ENCODE measurements at regions not wholly inside any gene's neighbourhood (a gene's known extent, or its start where the extent isn't known, plus 50 kb on each side); places are given as distances from the start of the nearest gene placed in this dataset.

DNA sequence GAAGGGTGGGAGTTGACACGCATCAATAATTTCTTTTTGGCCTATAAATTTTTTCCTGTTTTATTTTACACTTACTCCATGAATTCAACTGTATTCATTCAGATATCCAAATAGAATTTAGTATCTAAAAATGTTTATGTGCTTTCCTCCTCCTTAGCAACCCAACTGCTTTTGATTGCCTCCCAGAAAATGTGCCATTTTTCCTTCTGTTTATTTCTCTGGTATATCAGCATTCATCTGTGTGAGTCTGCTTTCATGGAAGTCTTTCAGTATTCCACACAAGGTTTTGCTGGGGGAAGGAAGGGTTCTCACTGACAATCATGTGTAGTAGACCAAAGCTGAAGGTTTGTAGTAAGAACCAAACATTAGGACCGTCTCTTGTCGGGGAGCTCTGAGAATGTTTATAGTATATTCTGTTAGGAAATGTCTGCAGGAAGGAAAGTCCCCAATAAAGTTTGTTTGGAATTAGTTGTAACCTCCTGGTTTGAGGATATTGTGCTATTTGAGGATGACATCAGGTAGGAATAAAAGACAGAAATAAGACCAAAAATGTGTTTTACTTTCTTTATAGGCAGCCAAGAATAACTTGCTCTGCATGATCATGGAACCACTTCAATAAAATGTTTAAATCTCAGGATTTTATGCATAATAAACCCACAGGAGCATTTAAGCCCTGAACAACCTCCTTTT is 673.6 kb upstream of the INTU start:
- H3K27ac ChIP-seq (ENCODE audit: low read depth in 1 of 2, low read length in 1 of 2): no peak overlapping the region
- WGBS: 63% methylated on average over 3 of the region's 3 CpGs
- no peak for DNase-seq (ENCODE audit: low read depth in 6 of 9, low spot score in 9 of 9)
- H3K4me3 ChIP-seq (ENCODE audit: low read length in 2 of 2): no peak overlapping the region
- H3K4me1 ChIP-seq (ENCODE audit: control insufficient read depth in 2 of 2, insufficient read depth in 2 of 2, low read length in 2 of 2): no peaks in the 10 kb centered on the region
- H3K27me3 ChIP-seq (ENCODE audit: control insufficient read depth in 2 of 2, insufficient read depth in 1 of 2, low read length in 1 of 2): no peaks in the 10 kb centered on the region
- no peaks in the 10 kb centered on the region for H3K36me3 ChIP-seq (ENCODE audit: control insufficient read depth in 2 of 2, insufficient read depth in 2 of 2, low read length in 1 of 2)
- H3K9me3 ChIP-seq (ENCODE audit: control insufficient read depth in 2 of 2, insufficient read depth in 1 of 2, low read length in 1 of 2): peaks cover 1 to 17% of the 10 kb centered on the region in 2 donors

DNA sequence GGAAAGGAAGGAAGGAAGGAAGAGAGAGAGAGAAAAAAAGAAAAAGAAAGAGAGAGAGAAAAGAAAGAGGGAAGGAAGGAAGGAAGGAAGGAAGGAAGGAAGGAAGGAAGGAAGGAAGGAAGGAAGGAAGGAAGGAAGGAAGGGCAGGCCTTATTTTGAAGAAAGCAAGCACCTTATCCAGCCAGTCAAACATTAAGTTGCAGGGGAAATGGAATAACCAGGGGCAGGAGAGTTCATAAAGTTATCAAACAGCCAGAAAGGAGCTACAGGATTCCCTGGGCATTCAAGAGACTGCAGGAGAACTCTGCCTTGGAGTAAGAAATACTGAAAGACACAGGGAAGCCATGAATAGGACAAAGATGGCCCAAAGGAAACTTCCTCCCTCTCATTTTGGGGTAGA is 672.0 kb upstream of the INTU start:
- H3K36me3 ChIP-seq (ENCODE audit: control insufficient read depth in 2 of 2, insufficient read depth in 2 of 2, low read length in 1 of 2): no peaks in the 10 kb centered on the region
- no peak overlapping the region for H3K4me3 ChIP-seq (ENCODE audit: low read length in 2 of 2)
- H3K27me3 ChIP-seq (ENCODE audit: control insufficient read depth in 2 of 2, insufficient read depth in 1 of 2, low read length in 1 of 2): no peaks in the 10 kb centered on the region
- peaks cover 1 to 10% of the 10 kb centered on the region in 2 donors for H3K9me3 ChIP-seq (ENCODE audit: control insufficient read depth in 2 of 2, insufficient read depth in 1 of 2, low read length in 1 of 2)
- H3K4me1 ChIP-seq (ENCODE audit: control insufficient read depth in 2 of 2, insufficient read depth in 2 of 2, low read length in 2 of 2): no peaks in the 10 kb centered on the region
- no peak overlapping the region for H3K27ac ChIP-seq (ENCODE audit: low read depth in 1 of 2, low read length in 1 of 2)
- DNase-seq (ENCODE audit: low read depth in 6 of 9, low spot score in 9 of 9): no peak

DNA sequence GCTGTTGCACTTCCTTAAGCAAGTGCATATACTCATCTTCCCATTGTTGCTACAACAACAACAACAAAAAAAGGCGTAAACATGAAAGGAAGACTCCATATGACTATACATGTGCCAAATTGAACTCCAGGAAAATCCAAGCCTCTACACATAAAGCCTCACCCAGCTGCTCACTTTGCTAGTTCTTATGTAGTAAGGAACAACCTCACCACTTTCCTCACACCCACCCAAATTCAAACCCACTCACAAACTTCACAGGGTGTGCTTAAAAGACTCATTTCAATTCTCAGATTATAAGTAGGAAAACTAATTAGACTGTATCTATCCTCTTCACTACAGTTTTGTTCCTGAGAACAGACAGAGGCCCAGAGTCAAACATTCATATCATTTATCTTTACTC is 671.1 kb upstream of the INTU start:
- 92% methylated on average over 1 of the region's 1 CpG for WGBS

DNA sequence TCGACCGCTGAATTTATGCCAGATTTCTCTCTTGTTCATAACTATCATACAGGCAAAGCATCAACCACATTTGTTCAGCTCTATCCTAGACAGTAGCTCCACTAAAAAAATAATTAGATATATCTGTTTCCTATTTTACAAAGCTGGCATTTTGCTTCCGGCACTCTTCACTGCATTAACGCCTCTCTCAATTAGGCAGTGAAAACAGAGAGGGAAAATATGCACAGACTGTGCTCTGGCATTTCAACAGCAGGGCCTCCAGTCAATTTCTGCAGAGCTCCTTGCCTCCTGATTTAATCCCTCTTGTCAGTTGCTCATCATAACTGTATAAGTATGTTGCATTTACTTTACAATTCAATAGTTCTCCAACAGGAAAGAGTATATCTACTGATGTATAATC is 666.9 kb upstream of the INTU start:
- Histone ChIP-seq H3K36me3 (ENCODE audit: control insufficient read depth in 2 of 2, insufficient read depth in 2 of 2, low read length in 1 of 2) (no peaks in the 10 kb centered on the region), H3K4me1 (ENCODE audit: control insufficient read depth in 2 of 2, insufficient read depth in 2 of 2, low read length in 2 of 2) (no peaks in the 10 kb centered on the region), H3K4me3 (ENCODE audit: low read length in 2 of 2) (no peak overlapping the region), H3K9me3 (ENCODE audit: control insufficient read depth in 2 of 2, insufficient read depth in 1 of 2, low read length in 1 of 2) (no peaks in the 10 kb centered on the region), H3K27ac (ENCODE audit: low read depth in 1 of 2, low read length in 1 of 2) (no peak overlapping the region), H3K27me3 (ENCODE audit: control insufficient read depth in 2 of 2, insufficient read depth in 1 of 2, low read length in 1 of 2) (no peaks in the 10 kb centered on the region)
- no peak for DNase-seq (ENCODE audit: low read depth in 6 of 9, low spot score in 9 of 9)
- WGBS: 95% methylated on average over 4 of the region's 4 CpGs

More for the DNA sequence above, 671.1 kb upstream of the INTU start:
- no peak overlapping the region for H3K27ac ChIP-seq (ENCODE audit: low read depth in 1 of 2, low read length in 1 of 2)
- H3K4me1 ChIP-seq (ENCODE audit: control insufficient read depth in 2 of 2, insufficient read depth in 2 of 2, low read length in 2 of 2): no peaks in the 10 kb centered on the region
- no peak overlapping the region for H3K4me3 ChIP-seq (ENCODE audit: low read length in 2 of 2)
- no peaks in the 10 kb centered on the region for H3K36me3 ChIP-seq (ENCODE audit: control insufficient read depth in 2 of 2, insufficient read depth in 2 of 2, low read length in 1 of 2)
- peaks cover 0 to under 1% of the 10 kb centered on the region in 2 donors for H3K9me3 ChIP-seq (ENCODE audit: control insufficient read depth in 2 of 2, insufficient read depth in 1 of 2, low read length in 1 of 2)
- no peaks in the 10 kb centered on the region for H3K27me3 ChIP-seq (ENCODE audit: control insufficient read depth in 2 of 2, insufficient read depth in 1 of 2, low read length in 1 of 2)
- DNase-seq (ENCODE audit: low read depth in 6 of 9, low spot score in 9 of 9): no peak

DNA sequence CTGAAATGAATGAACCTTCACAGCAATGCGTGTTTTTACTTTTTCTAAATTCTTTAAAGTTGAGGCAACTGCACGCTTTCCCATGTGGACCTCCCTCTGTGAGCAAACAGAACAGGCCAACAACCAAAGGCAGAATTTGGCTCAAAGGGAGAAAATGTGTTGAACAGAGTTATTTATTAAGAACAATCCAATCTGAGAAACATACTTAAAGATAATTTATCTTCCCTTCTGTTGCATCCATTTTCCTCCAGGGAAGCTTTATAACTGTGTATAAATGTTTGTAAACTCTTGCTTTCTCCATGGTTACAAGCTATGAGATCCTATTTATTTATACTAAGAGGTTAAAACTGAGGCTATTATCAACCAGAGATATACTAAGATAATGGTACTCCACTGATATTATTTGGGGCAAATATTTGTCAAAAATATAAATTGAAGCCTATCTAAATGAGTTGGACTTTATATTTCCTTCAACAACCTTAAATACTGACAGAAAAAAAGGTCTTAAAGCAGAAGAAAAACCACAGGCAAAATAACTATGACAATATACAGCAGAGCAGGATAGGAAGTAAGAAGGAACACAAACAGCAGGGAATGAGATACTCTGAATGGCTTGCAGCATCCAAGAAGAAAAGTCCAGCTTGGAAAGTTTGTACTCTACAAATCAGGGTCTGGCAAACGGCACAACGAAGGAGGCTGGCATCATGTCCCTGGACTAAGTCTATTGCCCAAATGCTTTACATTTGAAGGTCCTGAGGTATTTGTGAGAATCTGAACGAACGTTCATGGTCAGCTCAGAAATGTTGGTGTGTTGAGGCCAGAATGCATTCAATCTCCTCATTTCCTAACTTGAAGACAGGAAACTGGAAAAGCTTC is 663.2 kb upstream of the INTU start:
- no peak for DNase-seq (ENCODE audit: low read depth in 6 of 9, low spot score in 9 of 9)
- WGBS: 90% methylated on average over 6 of the region's 6 CpGs
- Histone ChIP-seq H3K27ac (ENCODE audit: low read depth in 1 of 2, low read length in 1 of 2) (peak overlapping the region in 1 of 2 donors; percentile 3), H3K9me3 (ENCODE audit: control insufficient read depth in 2 of 2, insufficient read depth in 1 of 2, low read length in 1 of 2) (no peaks in the 10 kb centered on the region), H3K4me1 (ENCODE audit: control insufficient read depth in 2 of 2, insufficient read depth in 2 of 2, low read length in 2 of 2) (no peaks in the 10 kb centered on the region), H3K36me3 (ENCODE audit: control insufficient read depth in 2 of 2, insufficient read depth in 2 of 2, low read length in 1 of 2) (no peaks in the 10 kb centered on the region), H3K4me3 (ENCODE audit: low read length in 2 of 2) (no peak overlapping the region), H3K27me3 (ENCODE audit: control insufficient read depth in 2 of 2, insufficient read depth in 1 of 2, low read length in 1 of 2) (no peaks in the 10 kb centered on the region)

DNA sequence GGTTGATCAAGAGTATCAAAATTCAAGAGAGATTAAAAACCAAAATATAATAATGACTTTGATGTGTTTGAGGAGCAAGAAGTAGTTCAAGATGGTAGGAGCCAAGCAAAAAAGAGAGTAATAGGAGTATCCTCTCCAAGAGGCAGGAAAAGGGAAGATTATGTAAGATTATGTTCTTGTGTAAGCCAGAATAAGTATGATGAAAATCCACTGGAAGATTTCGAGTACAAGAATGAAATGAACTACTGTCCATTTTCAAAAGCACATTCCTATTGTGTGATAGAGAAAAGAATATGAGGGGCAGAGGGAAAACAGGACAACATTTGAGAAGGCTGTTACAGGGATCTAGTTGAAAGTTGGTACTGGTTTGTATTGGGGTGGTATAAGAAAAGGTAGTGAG is 659.6 kb upstream of the INTU start:
- Histone ChIP-seq H3K4me1 (ENCODE audit: control insufficient read depth in 2 of 2, insufficient read depth in 2 of 2, low read length in 2 of 2) (no peaks in the 10 kb centered on the region), H3K36me3 (ENCODE audit: control insufficient read depth in 2 of 2, insufficient read depth in 2 of 2, low read length in 1 of 2) (no peaks in the 10 kb centered on the region), H3K4me3 (ENCODE audit: low read length in 2 of 2) (no peak overlapping the region), H3K9me3 (ENCODE audit: control insufficient read depth in 2 of 2, insufficient read depth in 1 of 2, low read length in 1 of 2) (no peaks in the 10 kb centered on the region), H3K27ac (ENCODE audit: low read depth in 1 of 2, low read length in 1 of 2) (no peak overlapping the region), H3K27me3 (ENCODE audit: control insufficient read depth in 2 of 2, insufficient read depth in 1 of 2, low read length in 1 of 2) (no peaks in the 10 kb centered on the region)
- no peak for DNase-seq (ENCODE audit: low read depth in 6 of 9, low spot score in 9 of 9)
- 87% methylated on average over 1 of the region's 1 CpG for WGBS

DNA sequence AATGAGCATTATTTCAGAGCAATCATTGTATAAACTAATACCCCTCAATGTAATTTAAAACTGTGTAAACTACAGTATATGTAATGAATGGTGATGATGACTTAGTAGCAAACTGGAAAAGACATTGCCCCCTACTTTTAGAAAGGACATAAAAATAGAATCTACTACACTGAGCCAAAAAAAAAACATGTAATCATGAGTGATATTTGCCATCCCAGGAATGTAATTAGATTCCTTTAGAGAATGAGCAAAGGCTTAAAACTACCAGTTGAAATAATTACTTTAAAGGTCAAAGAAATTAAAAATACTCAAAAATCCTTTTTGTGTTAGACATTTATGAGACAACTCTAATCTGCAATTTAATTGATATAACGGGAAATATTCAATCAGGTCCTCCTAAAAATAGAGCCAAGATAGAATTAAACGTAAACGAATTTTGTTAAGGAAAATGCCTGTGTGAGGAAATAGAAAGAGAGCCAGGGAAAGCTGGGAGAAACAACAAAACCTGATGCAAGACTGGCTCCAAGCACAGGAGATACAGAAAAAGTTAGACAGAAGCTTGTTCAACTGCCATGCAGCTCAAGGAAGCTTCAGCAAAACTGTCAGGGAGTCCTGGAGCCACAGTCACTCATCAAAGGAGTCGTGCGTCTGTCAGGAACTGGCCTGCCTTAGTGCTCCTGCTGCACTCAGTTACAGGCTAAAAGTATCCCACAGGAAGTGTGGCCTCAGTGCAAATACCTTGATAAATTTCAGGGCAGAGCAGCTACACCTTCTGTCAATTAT is 655.7 kb upstream of the INTU start:
- WGBS: 73% methylated on average over 5 of the region's 5 CpGs
- no peaks in the 10 kb centered on the region for H3K27me3 ChIP-seq (ENCODE audit: control insufficient read depth in 2 of 2, insufficient read depth in 1 of 2, low read length in 1 of 2)
- no peaks in the 10 kb centered on the region for H3K4me1 ChIP-seq (ENCODE audit: control insufficient read depth in 2 of 2, insufficient read depth in 2 of 2, low read length in 2 of 2)
- no peaks in the 10 kb centered on the region for H3K36me3 ChIP-seq (ENCODE audit: control insufficient read depth in 2 of 2, insufficient read depth in 2 of 2, low read length in 1 of 2)
- no peak overlapping the region for H3K27ac ChIP-seq (ENCODE audit: low read depth in 1 of 2, low read length in 1 of 2)
- no peak for DNase-seq (ENCODE audit: low read depth in 6 of 9, low spot score in 9 of 9)
- H3K9me3 ChIP-seq (ENCODE audit: control insufficient read depth in 2 of 2, insufficient read depth in 1 of 2, low read length in 1 of 2): no peaks in the 10 kb centered on the region
- no peak overlapping the region for H3K4me3 ChIP-seq (ENCODE audit: low read length in 2 of 2)

DNA sequence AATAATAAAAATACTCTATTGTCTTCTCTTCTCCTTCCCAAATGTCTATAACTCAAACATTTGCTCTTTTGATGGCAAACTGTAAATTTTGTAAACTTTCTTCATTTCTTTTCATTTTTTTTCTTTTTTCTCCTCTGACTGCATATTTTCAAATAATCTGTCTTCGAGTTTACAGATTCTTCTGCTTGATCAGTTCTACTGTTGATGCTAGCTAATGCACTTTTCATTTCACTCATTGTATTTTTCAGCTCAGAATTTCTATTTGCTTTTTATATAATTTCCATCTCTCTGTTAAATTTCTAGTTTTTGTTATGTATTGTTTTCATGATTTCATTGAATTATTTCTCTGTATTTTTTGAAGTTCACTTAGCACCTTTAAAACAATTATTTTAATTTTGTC is 646.8 kb upstream of the INTU start:
- Histone ChIP-seq H3K36me3 (ENCODE audit: control insufficient read depth in 2 of 2, insufficient read depth in 2 of 2, low read length in 1 of 2) (no peaks in the 10 kb centered on the region), H3K4me3 (ENCODE audit: low read length in 2 of 2) (no peak overlapping the region), H3K27me3 (ENCODE audit: control insufficient read depth in 2 of 2, insufficient read depth in 1 of 2, low read length in 1 of 2) (no peaks in the 10 kb centered on the region), H3K9me3 (ENCODE audit: control insufficient read depth in 2 of 2, insufficient read depth in 1 of 2, low read length in 1 of 2) (peaks cover 0 to 6% of the 10 kb centered on the region in 2 donors), H3K4me1 (ENCODE audit: control insufficient read depth in 2 of 2, insufficient read depth in 2 of 2, low read length in 2 of 2) (no peaks in the 10 kb centered on the region), H3K27ac (ENCODE audit: low read depth in 1 of 2, low read length in 1 of 2) (no peak overlapping the region)
- 82% methylated on average over 1 of the region's 1 CpG for WGBS
- no peak for DNase-seq (ENCODE audit: low read depth in 6 of 9, low spot score in 9 of 9)

DNA sequence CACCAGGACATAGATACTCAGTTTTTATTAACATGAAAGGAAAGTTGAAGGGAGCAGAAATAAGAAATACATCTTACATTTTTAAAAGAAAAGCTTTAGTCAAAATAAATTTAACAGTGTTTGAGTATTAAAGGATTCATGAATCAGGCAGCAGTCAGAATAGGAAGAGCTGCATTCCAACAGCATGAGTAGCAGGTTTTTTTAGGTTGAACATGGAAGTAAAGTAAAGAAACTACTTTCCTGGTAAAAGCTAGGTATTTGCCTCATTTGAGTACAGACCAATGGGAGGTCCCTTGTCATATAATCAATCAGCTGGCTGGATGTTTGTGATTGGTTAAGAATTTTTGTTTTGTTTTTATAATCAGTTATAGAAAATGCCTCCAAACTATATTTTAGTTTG is 645.9 kb upstream of the INTU start:
- Histone ChIP-seq H3K4me1 (ENCODE audit: control insufficient read depth in 2 of 2, insufficient read depth in 2 of 2, low read length in 2 of 2) (no peaks in the 10 kb centered on the region), H3K27me3 (ENCODE audit: control insufficient read depth in 2 of 2, insufficient read depth in 1 of 2, low read length in 1 of 2) (no peaks in the 10 kb centered on the region)

More for the DNA sequence above, 645.9 kb upstream of the INTU start:
- DNase-seq (ENCODE audit: low read depth in 6 of 9, low spot score in 9 of 9): no peak
- Histone ChIP-seq H3K36me3 (ENCODE audit: control insufficient read depth in 2 of 2, insufficient read depth in 2 of 2, low read length in 1 of 2) (no peaks in the 10 kb centered on the region), H3K9me3 (ENCODE audit: control insufficient read depth in 2 of 2, insufficient read depth in 1 of 2, low read length in 1 of 2) (peaks cover 0 to 6% of the 10 kb centered on the region in 2 donors), H3K4me3 (ENCODE audit: low read length in 2 of 2) (no peak overlapping the region), H3K27ac (ENCODE audit: low read depth in 1 of 2, low read length in 1 of 2) (no peak overlapping the region)
